ENCODE measurements at regions not wholly inside any gene's neighbourhood (a gene's known extent, or its start where the extent isn't known, plus 50 kb on each side); places are given as distances from the start of the nearest gene placed in this dataset.

GRCh38 chr22:34903416-34903815, 162.5 kb upstream of the ISX start:
- TF ChIP-seq POLR2AphosphoS5 (IDR thresholded peaks at IDR 0.05; ENCODE audit: borderline replicate concordance, low read depth, low read length) (no peak), EZH2 (IDR thresholded peaks at IDR 0.05) (no peak), FOXP2 (optimal IDR thresholded peaks at IDR 0.05; ENCODE audit: control extremely low read depth, extremely low read length, insufficient read depth) (no peak)

Measured in SK-N-MC (cell line).